K562 (cell line): ENCODE measurements at regions not wholly inside any gene's neighbourhood (a gene's known extent, or its start where the extent isn't known, plus 50 kb on each side); places are given as distances from the start of the nearest gene placed in this dataset.

Experiments used
- ATAC-seq: fragments of 200-7000 bp; cut with Tn5 transposase; 3 replicates; pipeline ENCODE4 v1.9.1; 2020; ENCODE audit warnings: moderate library complexity
- BruUV-seq: library from RNA; stranded (reverse); fragments of 400-500 nt; replicated peaks from 2 replicates; lab custom pipeline; 2021; lab: Mats Ljungman, UMichigan
- CTCF ChIA-PET: fragments of 300-600 bp; formaldehyde crosslinking; extraction: SDS; loops from one replicate; lab custom pipeline; 2021; ENCODE audit warnings: low intra/inter-chr PET ratio; lab: Yijun Ruan, JAX
- POLR2A ChIA-PET: fragments of 300-600, 350-650 bp; sonication (Branson Sonifier 250); formaldehyde crosslinking; extraction: SDS; loops from one replicate; lab custom pipeline; 2021; ENCODE audit warnings: antibody characterized with exemption, inconsistent platforms; lab: Yijun Ruan, JAX
- DNase-seq, 4 experiments: peaks; one replicate each; pipeline versions ENCODE4 v3.0.0 to v3.0.0-alpha.2; 2011 to 2018; ENCODE audit warnings: low spot score in 3 of 4, mixed read lengths in 3 of 4; ENCODE audit errors: extremely low read depth in 1 of 4
- FAIRE-seq: peaks from 2 replicates; lab custom pipeline; 2011; peaks lifted over from hg19 to GRCh38; lab: Jason Lieb, UNC
- H2AFZ ChIP-seq: 2 replicates; pipeline ENCODE4 v1.6.0; 2011; ENCODE audit warnings: low read depth, low read length, control low read depth, inconsistent platforms
- H3K27ac ChIP-seq: fragments of 200-600 bp; 3 replicates; pipeline ENCODE4 v1.8.0; 2011; ENCODE audit warnings: low read depth, mild to moderate bottlenecking, control low read depth, inconsistent platforms, low read length, moderate library complexity, mixed read lengths; ENCODE audit errors: extremely low read depth
- H3K27me3 ChIP-seq, 2 experiments: fragments of 300-600 bp in 1 of 2; 2 replicates in 1 of 2; 3 replicates in 1 of 2; pipeline versions ENCODE4 v1.6.0 to v1.8.0; 2011; ENCODE audit warnings: inconsistent platforms in 2 of 2, low read length in 2 of 2, mild to moderate bottlenecking in 1 of 2, mixed read lengths in 1 of 2, moderate library complexity in 1 of 2; ENCODE audit not compliant: control insufficient read depth in 2 of 2, insufficient read depth in 2 of 2
- H3K36me3 ChIP-seq: fragments of 300-600 bp; 3 replicates; pipeline ENCODE4 v1.8.0; 2011; ENCODE audit warnings: mild to moderate bottlenecking, low read length, inconsistent platforms; ENCODE audit not compliant: control insufficient read depth, insufficient read depth
- H3K4me1 ChIP-seq, 2 experiments: fragments of 200-600 bp in 1 of 2; replicated peaks in 1 of 2; 2 replicates in 1 of 2; 3 replicates in 1 of 2; pipeline versions ENCODE4 v1.5.1 to v1.8.0; 2011; ENCODE audit warnings: inconsistent platforms in 2 of 2, low read length in 2 of 2, mild to moderate bottlenecking in 1 of 2, mixed read lengths in 1 of 2, moderate library complexity in 1 of 2; ENCODE audit not compliant: control insufficient read depth in 2 of 2, insufficient read depth in 2 of 2
- H3K4me2 ChIP-seq: 2 replicates; pipeline ENCODE4 v1.6.1; 2011; ENCODE audit warnings: low read length, control low read depth, inconsistent platforms, mixed read lengths; ENCODE audit not compliant: insufficient read depth
- H3K4me3 ChIP-seq: fragments of 200-600 bp; sonication (generic), shearing (Covaris generic); 2 replicates; pipeline ENCODE4 v1.5.1; 2016; ENCODE audit warnings: control low read depth, inconsistent platforms
- H3K79me2 ChIP-seq: fragments of 200-600 bp; 3 replicates; pipeline ENCODE4 v1.8.0; 2011; ENCODE audit warnings: low read length, inconsistent platforms; ENCODE audit not compliant: control insufficient read depth, insufficient read depth
- H3K9ac ChIP-seq, 2 experiments: 2 replicates each; pipeline versions ENCODE4 v1.6.0 to v1.6.1; 2011; ENCODE audit warnings: low read depth in 2 of 2, low read length in 2 of 2, control low read depth in 1 of 2, inconsistent platforms in 1 of 2, mild to moderate bottlenecking in 1 of 2, mixed read lengths in 1 of 2; ENCODE audit not compliant: insufficient read depth in 1 of 2
- H3K9me1 ChIP-seq: one replicate; pipeline ENCODE4 v1.6.0; 2011; ENCODE audit warnings: inconsistent platforms, mild to moderate bottlenecking, low read length, moderate library complexity; ENCODE audit not compliant: control insufficient read depth, insufficient read depth
- H3K9me3 ChIP-seq: replicated peaks from 2 replicates; pipeline ENCODE4 v1.5.1; 2011; ENCODE audit warnings: low read depth, low read length, inconsistent platforms; ENCODE audit not compliant: control insufficient read depth, insufficient read depth
- H4K20me1 ChIP-seq: replicated peaks from 2 replicates; pipeline ENCODE4 v1.6.1; 2011; ENCODE audit warnings: low read length, inconsistent platforms, mixed read lengths; ENCODE audit not compliant: control insufficient read depth, insufficient read depth
- BMI1 ChIP-seq: fragments of 150-350 bp; IDR thresholded peaks from 2 replicates; pipeline ENCODE4 v1.6.1; 2014; ENCODE audit warnings: low read length
- HLTF ChIP-seq: fragments of 450-650 bp; IDR thresholded peaks from 2 replicates; pipeline ENCODE4 v1.6.1; 2016
- MYC ChIP-seq, 2 experiments: fragments of 250-450 bp in 1 of 2; sonication (Bioruptor Pico) in 1 of 2; IDR thresholded peaks; 2 replicates each; pipeline versions ENCODE4 v1.5.1 to v1.6.1; 2012 to 2021; ENCODE audit warnings: low read depth in 2 of 2, borderline replicate concordance in 1 of 2, improper control_type of control experiment in 1 of 2, low read length in 1 of 2, mild to moderate bottlenecking in 1 of 2, moderate library complexity in 1 of 2
- RBM15 ChIP-seq: fragments of 200-400 bp; formaldehyde crosslinking; IDR thresholded peaks from 2 replicates; pipeline ENCODE4 v1.6.1; 2018; ENCODE audit warnings: mild to moderate bottlenecking, low read length, moderate library complexity; ENCODE audit not compliant: insufficient read depth
- SAFB ChIP-seq: fragments of 200-400 bp; formaldehyde crosslinking; IDR thresholded peaks from 2 replicates; pipeline ENCODE4 v1.6.1; 2017; ENCODE audit warnings: low read depth, low read length, borderline replicate concordance
- SUPT5H ChIP-seq: fragments of 450-650 bp; IDR thresholded peaks from 2 replicates; pipeline ENCODE4 v1.6.1; 2016
- TSHZ1 ChIP-seq: fragments of 250-450 bp; sonication (Bioruptor Pico); IDR thresholded peaks from 2 replicates; pipeline ENCODE4 v1.4.0; 2020; ENCODE audit warnings: mild to moderate bottlenecking, moderate library complexity
- ZNF184 ChIP-seq: sonication (generic); formaldehyde crosslinking; IDR thresholded peaks from 2 replicates; pipeline ENCODE4 v1.5.0; 2020; ENCODE audit warnings: missing genetic modification reagents
- WGBS: fragments of 100-300 bp; shearing (Covaris generic); methylation state at CpG from one replicate; pipeline ENCODE4 v1.1.6; 2016; ENCODE audit warnings: low coverage, mixed read lengths; ENCODE audit not compliant: insufficient coverage; ENCODE audit errors: missing lambda C conversion rate; 5-methylcytosine and 5-hydroxymethylcytosine counted together
- in situ Hi-C: fragments of 300-500 bp; cut with MboI; formaldehyde crosslinking; loops from 4 replicates; pipeline ENCODE4 v1.15.0; 2018; ENCODE audit warnings: inconsistent platforms, mixed read lengths
- intact Hi-C: fragments of 100-400 bp; cut with micrococcal nuclease; formaldehyde crosslinking; loops from 2 replicates; pipeline ENCODE4 v1.14.2; 2022

GRCh38 chr5:68137511-68138140 lies 77.9 kb upstream of the PIK3R1 start:
- ChIA-PET POLR2A (interaction anchor here (1.1 kb wide), 1 partner anchor 20 kb away, joined by 3 read pairs; no protein-coding TSS in a partner anchor), CTCF (no interaction called here)
- Histone ChIP-seq H3K9me1 (no peaks in the 10 kb centered on the region), H3K36me3 (no peaks in the 10 kb centered on the region), H4K20me1 (no peaks in the 10 kb centered on the region), H3K9ac (no peak overlapping the region), H2AFZ (no peak overlapping the region), H3K4me3 (no peak overlapping the region), H3K27me3 (peaks cover 0 to 2% of the 10 kb centered on the region in 2 experiments; a peak in 2 of 5 replicates), H3K9me3 (no peaks in the 10 kb centered on the region), H3K4me2 (no peak overlapping the region), H3K4me1 (no peaks in the 10 kb centered on the region; a peak in 1 of 5 replicates), H3K79me2 (no peaks in the 10 kb centered on the region), H3K27ac (no peak overlapping the region)
- TF ChIP-seq TSHZ1 (CRISPR knock-in tag): no peak
- TF ChIP-seq SUPT5H: no peak
- TF ChIP-seq ZNF184 (CRISPR knock-in tag): no peak
- TF ChIP-seq SAFB: no peak
- no peak for TF ChIP-seq BMI1
- TF ChIP-seq MYC (IDR thresholded peaks at IDR 0.05; ENCODE audit: low read depth, low read length): no peak
- no peak for TF ChIP-seq MYC (CRISPR knock-in tag; IDR thresholded peaks at IDR 0.05; ENCODE audit: borderline replicate concordance, low read depth)
- no peak for TF ChIP-seq HLTF
- no peak for TF ChIP-seq RBM15
- FAIRE-seq (no peak), DNase-seq (no peak), ATAC-seq (no peak)
- intact Hi-C loops (no loop called here), in situ Hi-C loops (no loop called here)
- WGBS: 0% methylated on average over 2 of the region's 2 CpGs
- no TSS peak for BruUV-seq
